ENCODE measurements at regions not wholly inside any gene's neighbourhood (a gene's known extent, or its start where the extent isn't known, plus 50 kb on each side); places are given as distances from the start of the nearest gene placed in this dataset.

DNA sequence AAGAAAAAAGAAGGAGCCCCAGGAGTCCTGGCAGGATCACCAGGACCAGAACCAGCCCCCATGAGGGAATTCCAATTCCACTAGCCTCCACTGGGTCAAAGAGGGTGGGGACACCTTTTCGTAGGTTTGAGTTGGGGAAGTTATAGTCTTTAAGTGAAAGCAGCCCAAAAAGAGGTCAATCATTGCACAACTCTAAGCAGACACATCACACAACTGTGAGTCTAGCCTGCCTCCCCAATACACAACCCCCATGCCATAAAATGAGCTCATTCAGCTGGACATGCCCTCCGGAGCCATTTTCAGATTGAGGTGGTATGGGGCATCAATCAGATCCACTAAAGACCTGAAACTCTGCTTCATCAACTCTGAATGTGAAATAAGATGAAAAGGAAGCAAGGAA, 179.9 kb downstream of the NPHP4 start:
- no peak for DNase-seq (ENCODE audit: low spot score)

DNA sequence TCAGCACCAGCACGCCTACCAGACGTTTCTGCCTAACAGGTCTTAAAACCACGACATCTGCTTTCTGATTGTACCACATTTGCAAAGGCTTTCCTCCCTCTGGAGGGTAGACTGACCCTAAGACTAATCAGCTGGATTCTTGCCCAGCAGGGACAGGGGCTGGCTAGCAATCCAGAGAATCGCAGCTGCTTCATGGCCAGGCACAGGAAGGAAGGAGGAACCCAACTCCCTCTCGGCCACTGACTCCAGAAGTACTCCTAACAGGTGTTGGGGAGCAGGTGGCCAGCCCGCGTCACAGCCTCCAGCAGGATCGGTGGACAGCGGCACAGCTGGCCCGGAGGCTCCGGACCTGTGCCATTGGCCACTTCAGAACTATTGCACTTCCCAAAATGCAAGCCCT, 180.8 kb downstream of the NPHP4 start:
- no peak for DNase-seq (ENCODE audit: low spot score)

DNA sequence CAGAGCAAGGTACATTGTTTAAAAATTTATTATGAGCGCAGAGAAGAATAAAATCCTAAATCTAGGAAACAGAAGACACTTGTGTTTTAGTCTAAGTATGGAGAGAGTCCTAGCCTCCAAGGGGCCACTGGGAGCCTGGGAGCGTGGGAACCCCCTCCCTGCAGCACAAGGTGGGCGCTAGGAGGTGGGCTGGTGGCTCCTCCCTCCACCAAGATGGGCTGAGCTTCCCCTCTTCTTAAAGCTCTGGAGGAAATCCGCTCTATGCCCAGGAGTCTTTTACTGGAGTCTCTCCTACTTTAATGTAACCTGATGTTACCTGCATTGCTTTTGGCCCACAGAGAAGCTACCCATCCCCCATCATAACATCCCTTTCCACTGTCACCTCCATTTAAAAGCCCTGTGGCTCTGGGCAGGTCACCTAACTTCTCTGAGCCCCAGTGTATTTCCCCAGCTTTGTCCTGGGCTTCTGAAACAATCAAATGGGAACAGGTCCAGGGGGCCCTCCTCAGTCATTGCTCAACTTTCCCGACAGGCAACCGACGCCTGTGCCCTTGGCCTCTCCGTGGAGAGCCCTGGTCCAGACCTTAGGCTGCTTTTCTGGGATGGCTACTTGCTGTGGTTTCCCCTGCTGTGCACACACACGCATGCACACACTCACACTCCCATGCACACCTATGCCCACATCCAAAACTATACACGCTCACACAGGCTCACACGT, 181.5 kb downstream of the NPHP4 start:
- DNase-seq (ENCODE audit: low spot score) = no peak

DNA sequence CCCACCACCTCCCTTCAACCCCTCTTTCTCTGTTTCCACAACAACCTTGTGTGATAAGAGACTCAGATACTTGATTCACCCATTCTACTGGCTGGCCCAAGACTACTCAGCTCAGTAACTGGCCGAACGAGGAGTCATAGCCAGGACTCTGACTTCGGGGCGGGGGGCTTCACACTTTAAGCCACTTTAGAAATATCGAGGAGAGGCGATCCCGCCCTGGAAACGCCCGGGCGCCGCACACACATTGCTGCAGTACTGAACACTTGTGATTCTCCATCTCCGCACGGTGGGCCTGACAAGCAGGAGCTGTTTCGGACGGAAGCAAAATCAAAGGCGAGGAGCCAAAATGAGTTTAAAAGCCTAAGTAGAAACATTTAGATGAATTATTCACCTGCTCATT, 182.1 kb downstream of the NPHP4 start:
- DNase-seq (ENCODE audit: low spot score) = no peak

DNA sequence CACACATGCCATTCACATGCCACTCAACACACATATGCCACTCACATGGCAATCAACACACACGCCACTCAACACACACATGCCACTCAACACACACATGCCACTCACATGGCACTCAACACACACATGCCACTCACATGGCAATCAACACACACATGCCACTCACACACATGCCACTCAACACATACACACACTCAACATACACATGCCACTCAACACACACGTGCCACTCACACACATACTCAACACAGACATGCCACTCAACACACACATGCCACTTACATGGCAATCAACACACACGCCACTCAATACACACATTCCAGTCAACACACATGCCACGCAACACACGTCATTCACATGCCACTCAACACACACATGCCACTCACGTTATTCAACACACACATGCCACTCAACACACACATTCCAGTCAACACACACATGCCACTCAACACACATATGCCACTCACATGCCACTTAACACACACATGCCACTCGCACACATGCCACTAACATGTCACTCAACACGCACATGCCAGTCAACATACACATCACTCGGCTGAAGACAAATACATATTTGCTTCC, 182.9 kb downstream of the NPHP4 start:
- DNase-seq (ENCODE audit: low spot score) = no peak

DNA sequence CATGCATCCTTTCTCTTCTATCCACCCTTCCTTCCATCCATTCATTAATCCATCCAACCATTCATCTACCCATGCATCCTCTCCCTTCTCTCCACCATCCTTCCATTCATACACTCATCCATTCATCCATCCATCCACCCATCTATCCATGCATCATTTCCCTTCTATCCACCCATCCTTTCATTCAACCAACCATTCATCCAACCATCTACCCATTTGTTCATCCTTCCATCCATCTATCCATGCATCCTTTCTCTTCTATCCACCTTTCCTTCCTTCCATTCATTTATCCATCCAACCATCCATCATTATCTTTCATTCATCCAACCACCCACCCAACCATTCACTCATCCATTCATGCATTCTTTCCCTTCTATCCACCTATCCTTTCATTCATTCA, 188.4 kb downstream of the NPHP4 start:
- no peak for DNase-seq (ENCODE audit: low spot score)

DNA sequence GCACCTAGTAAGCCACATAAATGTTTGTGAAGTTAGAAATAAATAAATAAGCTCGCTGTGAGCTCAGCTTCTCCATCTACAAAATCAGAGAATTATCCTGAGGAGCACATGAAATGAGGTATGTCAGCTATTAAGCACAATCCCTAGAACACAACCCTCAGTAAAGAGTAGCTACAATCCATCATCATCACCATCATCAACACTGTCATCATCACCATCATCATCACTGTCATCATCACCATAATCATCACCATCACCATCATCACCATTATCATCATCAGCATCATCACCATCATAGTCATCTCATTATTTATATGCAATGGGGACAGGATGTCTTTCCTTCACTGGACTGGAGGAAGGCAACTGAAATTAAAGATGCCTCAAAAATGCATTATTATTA, 189.6 kb downstream of the NPHP4 start:
- no peak for DNase-seq (ENCODE audit: low spot score)

DNA sequence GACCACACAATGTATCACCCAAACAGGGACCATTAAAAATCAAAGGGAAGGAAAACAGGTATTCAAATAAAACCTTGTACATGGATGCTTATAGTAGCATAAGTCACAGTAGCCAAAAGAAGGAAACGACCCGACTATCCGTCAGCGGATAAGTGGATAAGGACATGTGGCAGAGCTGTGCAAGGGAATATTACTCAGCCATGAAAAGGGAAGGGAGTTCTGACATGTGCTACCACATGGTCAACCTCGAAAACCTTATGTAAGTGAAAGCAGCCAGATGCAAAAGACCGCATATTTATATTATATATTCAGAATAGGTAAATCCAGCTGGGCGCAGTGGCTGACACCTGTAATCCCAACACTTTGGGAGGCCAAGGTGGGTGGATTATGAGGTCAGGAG, 193.3 kb downstream of the NPHP4 start:
- no peak for DNase-seq (ENCODE audit: low spot score)

DNA sequence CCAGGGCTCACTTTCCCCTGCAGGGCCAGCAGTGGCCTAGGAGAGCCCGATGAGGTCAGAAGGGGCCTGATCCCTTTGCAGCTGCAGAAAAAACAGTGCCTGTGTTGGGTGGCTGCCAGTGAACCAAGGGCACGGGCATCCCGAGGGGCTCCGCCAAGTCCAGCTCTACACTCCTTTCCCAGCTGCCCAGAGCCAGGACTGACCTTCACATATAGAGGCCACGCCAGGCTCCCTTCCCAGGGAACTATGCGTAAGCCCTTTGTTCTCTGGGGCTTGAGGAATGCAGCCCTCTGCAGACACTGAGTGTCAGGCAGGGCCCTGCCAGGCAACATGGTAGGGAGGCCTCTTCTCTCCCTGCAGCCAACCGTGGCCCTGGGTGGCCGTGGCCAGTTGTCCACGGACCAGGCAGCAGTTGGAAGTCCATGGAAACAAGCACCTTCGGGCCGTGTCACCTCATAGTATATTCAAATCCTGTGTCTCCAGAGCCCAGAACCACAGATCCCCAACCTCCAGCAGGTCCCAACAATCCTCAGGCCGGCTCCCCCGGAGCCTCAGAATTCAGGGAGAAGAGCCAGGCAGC, 194.0 kb downstream of the NPHP4 start:
- DNase-seq (ENCODE audit: low spot score) = no peak

DNA sequence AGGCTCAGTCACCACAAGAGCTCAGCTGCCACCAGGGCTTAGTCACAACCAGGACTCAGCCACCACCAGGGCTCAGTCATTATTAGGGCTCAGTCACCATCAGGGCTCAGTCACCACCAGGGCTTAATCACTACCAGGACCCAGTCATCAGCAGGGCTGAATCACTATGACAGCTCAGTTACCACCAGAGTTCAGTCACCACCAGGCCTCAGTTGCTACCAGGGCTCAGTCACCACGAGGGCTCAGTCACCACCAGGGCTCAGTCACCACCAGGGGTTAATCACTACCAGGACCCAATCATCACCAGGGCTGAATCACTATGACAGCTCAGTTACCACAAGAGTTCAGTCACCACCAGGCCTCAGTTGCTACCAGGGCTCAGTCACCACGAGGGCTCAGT, 196.2 kb downstream of the NPHP4 start:
- DNase-seq (ENCODE audit: low spot score) = no peak

DNA sequence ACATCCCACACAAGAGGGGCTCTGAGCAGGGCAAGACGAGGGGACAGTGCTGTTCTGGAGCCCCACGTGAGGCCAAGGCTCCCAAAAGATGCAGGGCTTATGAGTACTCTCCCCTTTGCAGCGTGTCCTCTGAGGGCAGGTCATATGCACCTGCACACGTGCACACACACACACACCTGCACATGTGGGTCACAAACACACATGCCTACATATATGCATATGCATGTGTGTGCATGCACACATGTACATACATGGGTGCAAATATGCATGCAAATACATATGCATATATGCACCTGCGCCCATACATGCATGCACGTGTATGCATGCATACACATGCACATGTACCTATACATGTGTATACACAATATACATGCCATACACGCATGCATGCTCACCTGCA, 197.9 kb downstream of the NPHP4 start:
- no peak for DNase-seq (ENCODE audit: low spot score)

DNA sequence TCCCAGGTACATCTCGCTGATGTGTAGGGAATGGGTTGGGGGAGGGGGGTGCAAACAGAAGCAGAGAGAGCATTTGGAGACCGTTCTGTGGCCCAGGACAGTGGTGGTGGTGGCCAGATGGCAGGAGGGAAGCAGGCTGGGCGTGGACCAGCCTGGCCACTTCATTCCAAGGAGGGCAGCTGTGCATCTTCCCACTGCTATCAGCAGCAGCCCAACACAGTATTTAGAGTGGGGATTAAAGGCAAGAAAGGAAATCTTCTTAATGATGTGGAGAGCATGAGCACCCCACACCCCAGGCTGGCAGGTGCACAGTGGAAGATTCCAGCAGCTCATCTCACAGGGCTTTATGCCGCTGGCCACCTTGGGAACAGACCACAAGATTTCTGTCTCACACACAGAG, 198.7 kb downstream of the NPHP4 start:
- no peak for DNase-seq (ENCODE audit: low spot score)

DNA sequence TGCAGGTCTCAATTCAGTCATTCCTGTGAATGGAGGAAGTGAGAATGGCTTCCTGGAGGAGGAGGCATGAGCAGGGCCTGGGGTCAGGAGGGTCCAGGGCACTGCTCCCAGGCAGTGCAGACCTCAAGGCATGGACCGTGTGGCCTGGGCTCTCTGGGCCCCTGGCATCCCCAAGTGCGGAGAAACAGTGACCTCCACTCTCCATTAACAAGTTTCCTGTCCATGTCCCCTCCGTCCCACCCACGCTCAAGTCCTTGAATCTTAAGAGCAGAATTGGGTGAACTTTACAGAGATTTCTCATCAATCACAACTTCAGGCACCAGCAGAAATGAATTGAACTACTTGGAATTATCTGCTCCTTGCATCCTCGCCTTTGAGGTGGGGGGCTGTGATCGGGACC, 211.1 kb downstream of the NPHP4 start:
- no peak for DNase-seq (ENCODE audit: low spot score)

DNA sequence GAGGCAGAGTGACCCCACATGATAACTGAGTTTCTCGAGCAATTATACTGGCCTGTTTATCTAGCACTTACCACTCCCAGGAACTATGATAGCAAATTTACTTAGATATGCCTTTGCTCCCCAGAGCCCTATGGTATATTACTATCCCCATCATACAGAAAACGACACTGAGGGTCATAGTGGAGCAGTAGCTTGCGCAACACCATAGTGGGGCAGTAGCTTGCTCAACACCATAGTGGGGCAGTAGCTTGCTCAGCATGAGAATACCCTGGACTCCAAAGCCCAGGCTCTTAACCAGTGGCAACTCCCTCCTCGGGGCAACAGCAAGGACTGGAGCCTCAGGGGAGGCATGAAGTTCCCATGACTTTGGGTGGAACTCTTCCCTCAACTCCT, 211.9 kb downstream of the NPHP4 start:
- no peak for DNase-seq (ENCODE audit: low spot score)

DNA sequence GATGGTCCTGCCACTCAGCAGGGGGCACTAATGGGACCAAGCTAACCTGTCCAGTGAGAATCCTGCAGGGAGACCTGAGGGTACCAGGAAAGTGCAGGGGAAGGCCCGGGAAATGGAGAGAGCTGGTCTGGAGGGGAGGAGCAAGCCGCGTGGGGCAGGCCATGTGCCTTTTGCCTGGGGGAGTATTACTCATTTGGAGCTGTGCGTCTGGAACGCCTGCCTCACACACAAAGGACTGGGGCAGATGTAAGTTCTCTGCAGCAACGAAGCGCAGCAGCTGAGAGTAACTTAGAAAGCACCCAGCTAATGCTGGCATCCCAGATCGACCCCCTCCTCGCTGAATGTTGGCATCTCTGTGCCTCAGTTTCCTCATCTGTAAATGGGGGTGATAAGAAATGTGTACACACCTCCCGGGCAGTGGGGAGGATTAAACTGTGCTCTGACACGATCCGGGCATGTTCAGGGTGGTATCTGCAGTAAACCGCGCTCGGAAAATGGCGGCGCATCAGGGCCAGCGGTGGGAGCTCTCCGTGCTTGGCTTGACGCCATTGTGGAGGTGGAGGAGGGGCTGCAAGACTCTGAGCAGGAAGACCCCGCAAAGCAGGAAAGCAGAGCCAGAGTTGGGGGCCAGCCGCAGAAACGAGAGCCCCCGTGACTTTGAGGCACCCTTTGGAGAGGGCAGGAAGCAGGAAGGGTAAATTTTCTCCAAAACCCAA, 212.5 kb downstream of the NPHP4 start:
- DNase-seq (ENCODE audit: low spot score) = no peak

DNA sequence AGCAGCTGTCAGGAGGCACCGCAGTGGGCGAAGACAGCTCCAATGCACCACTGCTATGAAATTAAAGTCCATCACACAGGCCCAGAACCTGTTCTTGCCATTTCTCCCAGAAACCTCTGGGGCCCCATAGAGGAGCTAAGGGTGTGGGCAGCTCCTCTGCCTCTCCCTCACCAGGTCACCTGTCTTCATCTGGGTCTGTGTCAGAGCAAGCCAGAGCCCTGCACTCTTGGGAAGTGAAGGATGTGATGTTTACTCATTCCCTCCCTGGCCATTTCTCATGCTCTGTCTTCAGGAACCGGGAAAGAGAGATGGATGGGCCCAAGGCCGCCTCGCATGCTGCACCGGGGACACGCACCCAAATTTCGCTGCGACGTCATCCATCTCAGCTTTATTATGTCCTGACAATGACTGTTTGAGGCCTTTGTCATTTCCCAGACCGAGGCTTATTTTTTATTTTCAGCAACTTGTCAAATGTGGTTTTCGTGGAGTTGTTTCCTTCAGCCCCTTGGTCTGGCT, 216.1 kb downstream of the NPHP4 start:
- DNase-seq (ENCODE audit: low spot score) = no peak

DNA sequence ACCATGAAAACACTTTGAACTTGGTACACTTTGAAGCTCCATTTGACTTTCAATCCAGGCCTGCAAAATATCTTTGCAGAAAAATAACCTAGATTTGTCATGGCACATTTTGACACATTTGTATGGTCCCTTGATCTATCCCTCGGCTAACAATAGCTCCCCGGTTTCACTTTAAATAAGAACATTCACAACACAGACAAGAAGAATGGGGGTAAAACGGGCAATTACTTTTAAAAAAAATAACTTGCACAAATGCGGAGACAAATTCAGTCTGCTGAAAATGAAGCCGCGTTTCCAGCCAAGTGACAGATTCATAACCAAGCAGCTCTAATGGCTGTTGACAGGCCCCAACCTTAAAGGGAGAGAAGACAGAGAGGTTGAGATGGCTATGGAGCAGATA, 218.2 kb downstream of the NPHP4 start:
- no peak for DNase-seq (ENCODE audit: low spot score)

DNA sequence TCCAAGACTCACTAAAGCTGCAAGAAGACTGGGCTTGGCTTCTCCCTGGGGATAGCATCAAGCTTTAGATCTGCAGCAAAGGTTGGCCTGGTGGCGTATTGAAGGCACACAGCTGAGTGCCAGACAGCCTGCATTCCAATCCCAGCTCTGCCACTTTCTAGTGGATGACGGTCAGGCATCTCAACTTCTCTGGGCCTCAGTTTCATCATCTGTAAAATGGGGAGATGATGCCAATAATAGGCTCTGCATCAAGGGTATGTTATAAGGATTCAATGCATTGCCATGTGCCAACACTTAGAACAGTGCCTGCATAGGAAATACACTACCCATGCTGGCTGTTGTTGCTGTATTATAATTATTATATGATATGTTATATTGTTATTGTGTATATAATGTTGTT, 220.4 kb downstream of the NPHP4 start:
- DNase-seq (ENCODE audit: low spot score) = no peak

DNA sequence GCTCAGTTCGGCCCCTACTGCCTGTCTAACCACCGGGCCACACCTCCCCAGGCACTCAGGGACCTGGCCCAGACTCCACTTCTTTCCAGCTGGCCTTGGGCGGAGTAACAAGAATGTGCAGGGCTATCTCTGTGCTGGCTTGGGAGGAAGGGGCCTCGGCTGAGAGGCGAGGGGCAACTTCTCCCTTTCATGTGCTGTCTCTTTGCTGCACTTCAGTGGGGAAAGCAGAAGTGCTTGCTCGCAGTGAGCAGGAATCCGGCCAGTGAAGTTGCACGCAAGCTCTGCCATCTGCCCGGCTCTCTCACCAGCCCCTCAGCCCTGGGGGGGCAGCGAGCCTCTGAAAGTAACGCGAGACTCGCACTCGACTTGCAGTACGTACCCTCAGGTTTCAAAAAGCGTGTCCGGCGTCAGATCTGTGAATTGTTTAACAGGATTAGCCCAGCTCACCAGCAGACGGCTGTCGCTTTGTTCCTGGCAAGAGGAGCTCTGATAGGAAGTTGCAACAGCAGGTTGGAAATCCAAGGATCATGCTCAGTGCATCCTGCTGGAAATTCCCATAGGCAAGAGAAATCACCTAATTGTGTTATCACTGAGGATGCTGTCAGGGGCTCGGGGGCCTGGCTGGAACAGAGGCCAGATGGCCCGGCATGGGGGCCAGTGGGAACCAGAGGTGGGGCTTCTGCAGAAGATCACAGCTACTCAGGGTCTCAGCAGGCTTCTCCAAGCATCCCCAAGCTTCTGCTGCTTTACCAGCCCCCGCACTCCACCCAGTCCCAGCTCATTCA, 221.1 kb downstream of the NPHP4 start:
- DNase-seq (ENCODE audit: low spot score) = no peak

DNA sequence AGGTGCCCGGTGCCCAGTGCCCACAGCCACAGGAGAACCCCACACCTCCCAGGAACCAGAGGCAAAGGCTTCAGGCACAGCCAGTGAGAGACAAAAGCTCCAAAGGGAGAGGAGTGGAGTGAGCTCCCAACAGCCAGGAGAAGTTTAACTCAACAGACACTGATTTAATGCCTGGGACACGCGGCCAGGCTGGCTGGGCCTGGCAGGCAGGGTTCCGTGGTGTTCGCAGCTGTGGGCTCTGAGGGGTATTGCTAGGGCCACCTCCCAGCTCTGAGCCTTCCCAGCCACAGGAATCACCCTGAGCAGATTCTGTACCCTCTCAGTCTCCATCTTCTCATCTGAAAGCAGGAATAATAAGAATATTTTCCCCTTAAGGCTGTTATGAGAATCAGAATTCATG, 222.5 kb downstream of the NPHP4 start:
- DNase-seq (ENCODE audit: low spot score) = no peak

DNA sequence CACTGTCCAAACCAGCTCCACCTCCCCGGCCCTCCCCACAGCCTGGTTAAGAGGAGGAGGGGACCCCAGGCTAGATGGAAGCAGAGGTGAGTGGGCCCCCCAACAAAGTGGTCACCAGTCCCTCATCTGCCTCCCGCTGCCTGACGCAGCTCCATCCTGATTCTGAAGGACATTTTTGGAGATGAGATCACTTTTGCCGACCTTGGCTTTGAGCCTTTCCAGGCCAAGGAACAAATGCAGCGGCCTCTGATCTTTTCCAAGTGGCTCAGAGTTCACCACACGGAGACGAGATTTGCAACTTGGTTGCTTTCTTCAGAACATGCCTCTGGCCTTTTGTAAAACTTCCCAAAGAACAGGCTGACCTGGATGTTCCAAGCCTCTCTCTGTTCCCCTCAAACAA, 223.1 kb downstream of the NPHP4 start:
- DNase-seq (ENCODE audit: low spot score) = no peak

DNA sequence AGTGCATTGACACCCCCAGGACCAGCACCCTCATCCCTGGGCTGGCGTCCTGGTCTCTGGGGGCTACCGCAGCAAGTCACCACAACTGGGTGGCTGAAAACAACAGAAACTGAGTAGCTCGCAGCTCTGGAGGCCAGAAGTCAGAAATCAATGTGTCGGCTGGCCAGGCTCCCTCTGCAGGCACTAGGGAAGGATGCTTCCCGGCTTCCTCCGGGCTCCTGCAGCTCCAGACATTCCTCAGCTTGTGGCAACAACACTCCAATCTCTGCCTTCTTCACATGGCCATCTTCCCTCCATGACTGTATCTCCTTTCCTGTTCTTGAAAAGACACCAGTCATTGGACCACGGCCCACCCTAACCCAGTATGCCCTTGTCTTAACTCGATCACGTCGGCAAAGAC, 224.2 kb downstream of the NPHP4 start:
- no peak for DNase-seq (ENCODE audit: low spot score)
